AG10803 (cell line): ENCODE measurements at regions not wholly inside any gene's neighbourhood (a gene's known extent, or its start where the extent isn't known, plus 50 kb on each side); places are given as distances from the start of the nearest gene placed in this dataset.

Experiments
- DNase-seq: peaks from one replicate; pipeline ENCODE4 v3.0.0; 2010; ENCODE audit warnings: low read depth
- H3K4me3 ChIP-seq: 2 replicates; pipeline ENCODE4 v1.5.1; 2011; ENCODE audit warnings: mild to moderate bottlenecking, low read length, control low read depth
- CTCF ChIP-seq: conservative IDR thresholded peaks from 2 replicates; pipeline ENCODE4 v1.5.1; 2011; ENCODE audit warnings: mild to moderate bottlenecking, low read length, control low read depth, inconsistent platforms

GRCh38 chr3:79928687-79929408, 161.1 kb upstream of the ROBO1 start:
- H3K4me3 ChIP-seq: no peak overlapping the region
- DNase-seq: no peak
- TF ChIP-seq CTCF: no peak

DNA sequence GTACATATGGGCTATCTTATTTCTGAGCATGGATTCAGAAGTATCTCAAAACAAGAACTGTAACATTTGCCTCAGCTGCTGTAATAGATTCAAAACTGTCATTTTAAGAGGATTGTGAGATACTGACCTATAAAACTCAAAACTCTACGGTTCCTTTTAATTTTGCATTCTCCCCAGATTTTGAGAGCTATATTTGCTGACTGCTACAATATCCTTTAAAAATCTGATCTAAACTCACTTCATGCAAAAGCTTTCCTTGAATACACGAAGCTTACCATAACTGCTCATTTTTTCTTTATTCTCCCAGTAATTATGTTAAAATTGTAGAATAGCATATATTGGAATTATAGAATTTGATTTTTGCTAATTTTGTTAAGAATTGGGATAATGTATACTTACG, 158.7 kb upstream of the ROBO1 start:
- no peak for DNase-seq
- H3K4me3 ChIP-seq: no peak overlapping the region
- no peak for TF ChIP-seq CTCF

DNA sequence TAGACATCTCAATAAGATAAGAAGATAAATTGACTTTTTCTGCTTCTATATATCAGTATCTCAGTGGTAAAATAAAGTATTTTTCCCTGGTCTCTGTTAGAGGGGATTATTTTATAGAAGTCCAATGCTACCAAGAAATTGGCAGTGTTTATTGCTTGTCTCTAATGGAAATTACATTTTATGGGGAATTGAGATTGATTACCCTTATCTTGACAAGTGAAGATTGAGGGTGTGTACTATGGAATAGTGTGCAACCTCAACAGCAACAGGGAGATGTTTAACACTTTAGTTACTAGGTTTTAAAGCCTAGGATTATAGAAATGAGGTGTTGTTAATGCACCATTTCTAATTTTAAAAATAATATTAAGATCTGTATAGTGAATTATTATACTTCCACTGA, 154.8 kb upstream of the ROBO1 start:
- H3K4me3 ChIP-seq: no peak overlapping the region
- no peak for TF ChIP-seq CTCF
- DNase-seq: no peak

GRCh38 chr3:79917561-79917960, 149.8 kb upstream of the ROBO1 start:
- no peak overlapping the region for H3K4me3 ChIP-seq
- DNase-seq: no peak
- no peak for TF ChIP-seq CTCF

GRCh38 chr3:79910337-79910736, 142.5 kb upstream of the ROBO1 start:
- TF ChIP-seq CTCF: no peak
- no peak for DNase-seq
- H3K4me3 ChIP-seq: no peak overlapping the region

GRCh38 chr3:79906106-79906505, 138.3 kb upstream of the ROBO1 start:
- no peak overlapping the region for H3K4me3 ChIP-seq
- DNase-seq: no peak
- no peak for TF ChIP-seq CTCF

- DNase-seq: no peak
- H3K4me3 ChIP-seq: no peak overlapping the region
- TF ChIP-seq CTCF: no peak
These were observed 134.4 kb upstream of the ROBO1 start for GRCh38 chr3:79902151-79902550.
